Neuronal stem cell (in vitro differentiated cells): ENCODE measurements at regions not wholly inside any gene's neighbourhood (a gene's known extent, or its start where the extent isn't known, plus 50 kb on each side); places are given as distances from the start of the nearest gene placed in this dataset.

ENCODE experiments used
- DNase-seq: peaks from one replicate; pipeline ENCODE4 v3.0.0-alpha.2; 2013; ENCODE audit warnings: low spot score
- H2AFZ ChIP-seq: one replicate; pipeline ENCODE4 v1.6.1; 2013; ENCODE audit warnings: mild to moderate bottlenecking, low read length, inconsistent platforms
- H2AK5ac ChIP-seq: 2 replicates; pipeline ENCODE4 v1.6.1; 2013; ENCODE audit warnings: low read depth, mild to moderate bottlenecking, inconsistent platforms, low read length, moderate library complexity, mixed read lengths
- H2BK120ac ChIP-seq: 2 replicates; pipeline ENCODE4 v1.6.1; 2013; ENCODE audit warnings: low read depth, mild to moderate bottlenecking, inconsistent platforms, low read length, moderate library complexity, mixed read lengths
- H2BK12ac ChIP-seq: one replicate; pipeline ENCODE4 v1.6.1; 2013; ENCODE audit warnings: low read length, inconsistent platforms
- H2BK15ac ChIP-seq: 2 replicates; pipeline ENCODE4 v1.6.1; 2013; ENCODE audit warnings: mild to moderate bottlenecking, low read length, inconsistent platforms, mixed read lengths
- H2BK5ac ChIP-seq: one replicate; pipeline ENCODE4 v1.6.1; 2013; ENCODE audit warnings: inconsistent platforms, mild to moderate bottlenecking, low read length, moderate library complexity
- H3K14ac ChIP-seq: one replicate; pipeline ENCODE4 v1.6.1; 2013; ENCODE audit warnings: low read length, inconsistent platforms
- H3K18ac ChIP-seq: 2 replicates; pipeline ENCODE4 v1.6.1; 2013; ENCODE audit warnings: low read length, inconsistent platforms
- H3K23ac ChIP-seq: 2 replicates; pipeline ENCODE4 v1.6.1; 2013; ENCODE audit warnings: low read depth, mild to moderate bottlenecking, mixed read lengths, low read length, inconsistent platforms; ENCODE audit not compliant: poor library complexity
- H3K27ac ChIP-seq: replicated peaks from 3 replicates; pipeline ENCODE4 v1.5.1; 2013; ENCODE audit warnings: low read length, inconsistent platforms
- H3K27me3 ChIP-seq, 3 experiments: 2 replicates each; pipeline ENCODE4 v1.6.1; 2013; ENCODE audit warnings: low read length in 3 of 3, mild to moderate bottlenecking in 2 of 3, inconsistent platforms in 1 of 3, low read depth in 1 of 3, mixed read lengths in 1 of 3, moderate library complexity in 1 of 3; ENCODE audit not compliant: control insufficient read depth in 3 of 3, insufficient read depth in 3 of 3
- H3K36me3 ChIP-seq, 2 donors: replicated peaks in 1 of 2; 2 replicates each; pipeline ENCODE4 v1.6.1; 2013; ENCODE audit warnings: low read length in 2 of 2; ENCODE audit not compliant: control insufficient read depth in 2 of 2, insufficient read depth in 2 of 2
- H3K4ac ChIP-seq: 2 replicates; pipeline ENCODE4 v1.6.1; 2013; ENCODE audit warnings: inconsistent platforms, mild to moderate bottlenecking, low read length, moderate library complexity
- H3K4me1 ChIP-seq, 2 donors: 1 replicate in 1 of 2; 2 replicates in 1 of 2; pipeline ENCODE4 v1.6.1; 2013; ENCODE audit warnings: low read length in 2 of 2, low read depth in 1 of 2; ENCODE audit not compliant: control insufficient read depth in 2 of 2, insufficient read depth in 1 of 2
- H3K4me2 ChIP-seq: one replicate; pipeline ENCODE4 v1.6.1; 2013; ENCODE audit warnings: mild to moderate bottlenecking, low read length, inconsistent platforms; ENCODE audit not compliant: insufficient read depth, poor library complexity, severe bottlenecking
- H3K4me3 ChIP-seq, 2 donors: 2 replicates each; pipeline ENCODE4 v1.5.1; 2013; ENCODE audit warnings: low read length in 2 of 2, mild to moderate bottlenecking in 2 of 2, inconsistent platforms in 1 of 2, moderate library complexity in 1 of 2
- H3K79me1 ChIP-seq: one replicate; pipeline ENCODE4 v1.6.1; 2013; ENCODE audit warnings: low read depth, mild to moderate bottlenecking, inconsistent platforms, low read length, moderate library complexity
- H3K9ac ChIP-seq: one replicate; pipeline ENCODE4 v1.6.1; 2013; ENCODE audit warnings: mild to moderate bottlenecking, low read depth, low read length, inconsistent platforms; ENCODE audit not compliant: poor library complexity
- H3K9me3 ChIP-seq, 2 donors: replicated peaks in 1 of 2; 2 replicates each; pipeline versions ENCODE3 to v1.6.1; 2013; ENCODE audit warnings: low read length in 2 of 2, mild to moderate bottlenecking in 2 of 2, inconsistent platforms in 1 of 2, low read depth in 1 of 2, mixed read lengths in 1 of 2, moderate library complexity in 1 of 2; ENCODE audit not compliant: control insufficient read depth in 2 of 2, insufficient read depth in 1 of 2
- H4K8ac ChIP-seq: one replicate; pipeline ENCODE4 v1.6.1; 2013; ENCODE audit warnings: low read depth, mild to moderate bottlenecking, inconsistent platforms, low read length, moderate library complexity
- H4K91ac ChIP-seq: one replicate; pipeline ENCODE4 v1.6.1; 2013; ENCODE audit warnings: low read length, low read depth, mild to moderate bottlenecking, inconsistent platforms; ENCODE audit not compliant: poor library complexity
- WGBS, 2 donors: extraction: QIAGEN DNeasy Blood & Tissue Kit; methylation state at CpG; one replicate each; pipeline ENCODE4 v1.1.7; 2013; ENCODE audit warnings: missing lambda C conversion rate in 2 of 2, mixed read lengths in 1 of 2; ENCODE audit not compliant: insufficient read length in 2 of 2, insufficient replicate concordance in 1 of 2; ENCODE audit errors: extremely low coverage in 2 of 2; 5-methylcytosine and 5-hydroxymethylcytosine counted together

GRCh38 chr3:161798016-161798415, 301.4 kb downstream of the OTOL1 start:
- no peak overlapping the region for H3K14ac ChIP-seq
- no peak overlapping the region for H3K4me3 ChIP-seq
- H3K27ac ChIP-seq: no peak overlapping the region
- no peaks in the 10 kb centered on the region for H3K4me1 ChIP-seq
- WGBS, 2 donors: no CpG with 5 or more reads among the region's 3 CpGs
- H3K9me3 ChIP-seq: no peaks in the 10 kb centered on the region
- no peak overlapping the region for H2BK120ac ChIP-seq
- no peak overlapping the region for H2BK12ac ChIP-seq
- no peak overlapping the region for H3K4ac ChIP-seq
- no peak overlapping the region for H2BK15ac ChIP-seq
- no peaks in the 10 kb centered on the region for H3K79me1 ChIP-seq
- no peak overlapping the region for H3K4me2 ChIP-seq
- no peak for DNase-seq
- no peaks in the 10 kb centered on the region for H3K27me3 ChIP-seq
- no peak overlapping the region for H3K23ac ChIP-seq
- H4K8ac ChIP-seq: no peak overlapping the region
- no peaks in the 10 kb centered on the region for H3K36me3 ChIP-seq
- H3K18ac ChIP-seq: no peak overlapping the region
- H2BK5ac ChIP-seq: no peak overlapping the region
- H4K91ac ChIP-seq: no peak overlapping the region
- no peak overlapping the region for H2AK5ac ChIP-seq
- H3K9ac ChIP-seq: no peak overlapping the region
- H2AFZ ChIP-seq: no peak overlapping the region

GRCh38 chr3:161800985-161801559, 304.5 kb downstream of the OTOL1 start:
- no peak for DNase-seq
- Histone ChIP-seq H2AFZ (no peak overlapping the region), H3K4me1 (no peaks in the 10 kb centered on the region), H4K91ac (no peak overlapping the region), H3K4me2 (no peak overlapping the region), H3K36me3 (no peaks in the 10 kb centered on the region), H3K27ac (no peak overlapping the region), H3K14ac (no peak overlapping the region), H3K23ac (no peak overlapping the region), H3K79me1 (no peaks in the 10 kb centered on the region), H2BK12ac (no peak overlapping the region), H3K18ac (no peak overlapping the region), H3K9ac (no peak overlapping the region), H3K9me3 (no peaks in the 10 kb centered on the region), H3K27me3 (no peaks in the 10 kb centered on the region), H2BK5ac (no peak overlapping the region), H2BK15ac (no peak overlapping the region), H2BK120ac (no peak overlapping the region), H3K4me3 (no peak overlapping the region), H3K4ac (no peak overlapping the region), H4K8ac (no peak overlapping the region), H2AK5ac (no peak overlapping the region)
- no CpG with 5 or more reads among the region's 1 CpG for WGBS, 2 donors

- Histone ChIP-seq H3K9ac (no peak overlapping the region), H3K23ac (no peak overlapping the region), H3K4me2 (no peak overlapping the region), H3K36me3 (no peaks in the 10 kb centered on the region), H2BK12ac (no peak overlapping the region), H3K4ac (no peak overlapping the region), H2BK15ac (no peak overlapping the region), H2AFZ (no peak overlapping the region), H4K91ac (no peak overlapping the region), H3K4me3 (no peak overlapping the region), H3K18ac (no peak overlapping the region), H2BK120ac (no peak overlapping the region), H3K9me3 (no peaks in the 10 kb centered on the region), H3K27ac (no peak overlapping the region), H3K27me3 (no peaks in the 10 kb centered on the region), H2BK5ac (no peak overlapping the region), H3K79me1 (no peaks in the 10 kb centered on the region), H3K14ac (no peak overlapping the region), H3K4me1 (no peaks in the 10 kb centered on the region), H2AK5ac (no peak overlapping the region), H4K8ac (no peak overlapping the region)
- no peak for DNase-seq
- WGBS, 2 donors: no CpG with 5 or more reads among the region's 1 CpG
Observed at GRCh38 chr3:161818106-161818505, 321.5 kb downstream of the OTOL1 start.

GRCh38 chr3:161821591-161821990, 325.0 kb downstream of the OTOL1 start:
- Histone ChIP-seq H3K4me2 (no peak overlapping the region), H3K4me3 (no peak overlapping the region), H2BK15ac (no peak overlapping the region), H3K36me3 (no peaks in the 10 kb centered on the region), H3K4me1 (no peaks in the 10 kb centered on the region), H3K27me3 (no peaks in the 10 kb centered on the region), H2BK5ac (no peak overlapping the region), H3K18ac (no peak overlapping the region), H3K27ac (no peak overlapping the region), H2AFZ (no peak overlapping the region), H3K9me3 (no peaks in the 10 kb centered on the region), H3K79me1 (no peaks in the 10 kb centered on the region), H2BK120ac (no peak overlapping the region), H2AK5ac (no peak overlapping the region), H3K9ac (no peak overlapping the region), H2BK12ac (no peak overlapping the region), H3K14ac (no peak overlapping the region), H3K23ac (no peak overlapping the region), H3K4ac (no peak overlapping the region), H4K8ac (no peak overlapping the region), H4K91ac (no peak overlapping the region)
- DNase-seq: no peak
- no CpG with 5 or more reads among the region's 1 CpG for WGBS, 2 donors
